DOHH2 (cell line): ENCODE measurements at regions not wholly inside any gene's neighbourhood (a gene's known extent, or its start where the extent isn't known, plus 50 kb on each side); places are given as distances from the start of the nearest gene placed in this dataset.

Experiments
- CTCF ChIP-seq: fragments of 200-600 bp; sonication (generic); IDR thresholded peaks from one replicate; pipeline ENCODE4 v1.5.1; 2014; ENCODE audit warnings: antibody characterized with exemption, mild to moderate bottlenecking, low read depth, low read length; ENCODE audit not compliant: poor library complexity, severe bottlenecking
- EZH2phosphoT487 ChIP-seq: fragments of 200-600 bp; sonication (generic); IDR thresholded peaks from 2 replicates; pipeline ENCODE4 v1.6.1; 2017; ENCODE audit warnings: borderline replicate concordance, mild to moderate bottlenecking, antibody characterized with exemption, low read length, moderate library complexity, mixed read lengths

- no peak for TF ChIP-seq EZH2phosphoT487
- TF ChIP-seq CTCF: no peak
These were observed 201.7 kb downstream of the BCL11A start for GRCh38 chr2:60351802-60352201.
